ENCODE measurements at regions not wholly inside any gene's neighbourhood (a gene's known extent, or its start where the extent isn't known, plus 50 kb on each side); places are given as distances from the start of the nearest gene placed in this dataset.

DNA sequence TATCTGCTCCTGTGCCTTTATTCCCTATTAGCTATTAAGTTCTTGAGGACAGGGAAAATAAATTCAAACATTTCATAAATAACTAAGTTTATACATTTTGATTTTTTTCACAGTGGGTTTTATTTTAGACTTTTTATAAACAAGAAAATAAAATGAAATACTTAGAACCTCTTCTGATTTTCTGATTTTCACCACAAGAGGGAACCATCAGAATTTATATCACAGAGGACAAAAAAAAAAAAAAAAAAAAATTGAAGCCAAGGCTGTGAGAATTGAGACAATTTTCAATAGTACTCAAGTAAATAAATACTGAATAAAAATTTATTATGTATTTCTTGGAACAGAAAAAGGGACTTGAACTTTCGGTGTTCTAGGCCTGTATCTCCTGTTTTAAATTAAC is 288.1 kb downstream of the SH3BGRL start:
- H3K36me3 ChIP-seq (ENCODE audit: insufficient read depth, low read length), result no peaks in the 10 kb centered on the region
- no peaks in the 10 kb centered on the region for H3K4me1 ChIP-seq (ENCODE audit: insufficient read depth, low read length)
- no peak overlapping the region for H3K9ac ChIP-seq (ENCODE audit: low read depth, low read length)
- H3K9me3 ChIP-seq (ENCODE audit: control insufficient read depth, insufficient read depth, low read length), result no peaks in the 10 kb centered on the region

DNA sequence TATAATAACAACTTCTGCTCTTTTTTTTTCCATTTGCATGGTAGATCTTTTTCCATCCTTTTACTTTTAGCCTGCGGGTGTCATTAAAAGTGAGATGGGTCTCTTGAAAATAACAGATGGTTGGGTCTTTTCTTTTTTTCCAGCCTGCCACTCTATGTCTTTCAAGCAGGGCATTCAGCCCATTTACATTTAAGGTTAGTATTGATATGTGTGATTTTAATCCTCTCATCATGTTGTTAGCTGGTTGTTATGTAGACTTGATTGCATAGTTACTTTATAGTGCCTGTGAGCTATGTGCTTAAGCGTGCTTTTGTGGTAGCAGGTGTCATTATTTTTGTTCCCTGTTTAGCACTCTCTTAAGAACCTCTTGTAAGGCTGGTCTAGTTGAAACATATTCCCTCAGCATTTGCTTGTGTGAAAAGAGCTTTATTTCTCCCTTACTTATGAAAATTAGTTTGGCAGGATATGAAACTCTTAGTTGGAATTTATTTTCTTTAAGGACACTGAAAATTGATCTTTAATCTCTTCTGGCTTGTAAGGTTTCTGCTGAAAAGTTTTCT is 326.1 kb downstream of the SH3BGRL start:
- Histone ChIP-seq H3K4me1 (ENCODE audit: insufficient read depth, low read length) (no peaks in the 10 kb centered on the region), H3K9me3 (ENCODE audit: control insufficient read depth, insufficient read depth, low read length) (no peaks in the 10 kb centered on the region; the same call in 1 of the 2 replicates), H3K36me3 (ENCODE audit: insufficient read depth, low read length) (no peaks in the 10 kb centered on the region), H3K9ac (ENCODE audit: low read depth, low read length) (no peak overlapping the region)

DNA sequence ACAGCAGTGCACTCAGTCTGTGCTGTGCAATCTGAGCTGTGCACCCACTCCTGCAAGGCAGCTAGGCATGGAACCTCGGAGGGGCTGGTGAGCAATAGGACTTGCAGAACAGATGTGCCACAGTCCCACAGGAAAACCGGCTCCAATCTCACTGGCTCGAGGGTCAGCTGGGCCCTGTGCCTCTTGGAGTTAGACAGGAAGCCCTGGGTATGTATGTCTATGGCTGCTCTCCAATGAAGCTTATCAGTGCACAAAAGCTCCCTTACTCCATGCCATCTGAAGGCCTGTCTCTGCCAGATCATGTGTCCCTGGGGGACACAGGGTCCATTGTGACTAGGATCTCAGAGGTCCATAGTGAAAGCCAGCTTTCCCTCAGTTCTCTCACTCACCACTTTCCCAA is 335.8 kb downstream of the SH3BGRL start:
- Histone ChIP-seq H3K36me3 (ENCODE audit: insufficient read depth, low read length) (no peaks in the 10 kb centered on the region), H3K9ac (ENCODE audit: low read depth, low read length) (no peak overlapping the region), H3K4me1 (ENCODE audit: insufficient read depth, low read length) (no peaks in the 10 kb centered on the region), H3K9me3 (ENCODE audit: control insufficient read depth, insufficient read depth, low read length) (peaks cover 4% of the 10 kb centered on the region; the same call in 1 of the 2 replicates)

DNA sequence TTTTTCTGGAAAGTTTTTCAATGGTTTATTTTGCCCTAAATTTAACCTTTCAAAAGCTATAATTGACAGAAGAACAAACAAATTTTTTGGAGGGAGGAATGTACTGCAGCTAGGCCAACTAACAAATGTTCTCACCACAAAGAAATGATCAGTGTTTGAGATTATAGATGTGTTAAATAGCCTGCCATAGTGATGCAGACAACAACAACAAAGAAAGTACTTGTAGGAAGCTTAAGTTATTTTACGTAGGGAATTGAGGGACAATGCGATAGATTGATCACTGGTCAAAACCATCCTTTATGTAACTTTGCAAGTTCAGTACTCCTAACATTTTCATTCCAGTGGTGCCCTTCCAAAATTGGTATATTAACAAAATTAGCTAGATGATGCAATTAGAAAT is 340.4 kb downstream of the SH3BGRL start:
- Histone ChIP-seq H3K9ac (ENCODE audit: low read depth, low read length) (no peak overlapping the region), H3K9me3 (ENCODE audit: control insufficient read depth, insufficient read depth, low read length) (peaks cover 7% of the 10 kb centered on the region; the same call in 1 of the 2 replicates), H3K4me1 (ENCODE audit: insufficient read depth, low read length) (no peaks in the 10 kb centered on the region), H3K36me3 (ENCODE audit: insufficient read depth, low read length) (no peaks in the 10 kb centered on the region)

DNA sequence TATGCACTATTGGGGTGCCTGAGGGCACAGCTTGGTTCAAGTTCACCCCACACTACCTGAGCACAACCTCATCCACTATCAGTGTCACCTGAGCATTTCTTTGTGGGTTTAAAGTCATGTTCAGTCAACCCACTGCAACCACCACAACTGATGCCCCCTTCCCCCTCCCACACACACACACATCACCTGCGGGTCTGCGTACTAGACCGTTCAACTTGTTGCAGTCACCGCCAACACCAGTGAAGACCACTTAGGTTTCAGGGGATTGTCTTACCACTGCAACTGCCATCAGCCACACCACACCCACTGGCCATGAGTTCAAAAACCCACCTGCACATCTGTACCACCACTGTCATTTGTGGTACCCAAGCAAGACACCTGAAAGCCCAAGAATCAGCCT is 355.0 kb downstream of the SH3BGRL start:
- Histone ChIP-seq H3K9me3 (ENCODE audit: control insufficient read depth, insufficient read depth, low read length) (no peaks in the 10 kb centered on the region), H3K36me3 (ENCODE audit: insufficient read depth, low read length) (no peaks in the 10 kb centered on the region), H3K4me1 (ENCODE audit: insufficient read depth, low read length) (no peaks in the 10 kb centered on the region), H3K9ac (ENCODE audit: low read depth, low read length) (no peak overlapping the region)

DNA sequence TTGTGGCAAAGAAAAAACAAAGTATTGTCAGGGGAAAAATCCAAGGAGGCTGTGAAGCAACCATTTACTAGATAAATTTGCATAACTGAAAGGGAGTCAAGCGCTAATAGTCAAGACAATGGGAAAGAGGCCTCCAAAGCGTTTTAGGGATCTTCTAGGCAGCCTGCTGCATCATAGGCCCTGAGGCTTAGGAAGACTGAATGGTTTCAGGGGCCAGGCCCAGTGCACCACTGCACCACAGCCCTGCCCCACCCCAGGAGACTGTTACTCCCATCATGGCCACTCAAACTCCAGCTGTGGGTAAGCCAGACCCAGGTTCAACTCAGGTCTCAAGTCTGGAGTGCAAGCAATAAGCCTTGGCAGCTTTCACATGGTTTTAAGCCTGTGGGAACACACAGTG is 362.9 kb downstream of the SH3BGRL start:
- Histone ChIP-seq H3K9me3 (ENCODE audit: control insufficient read depth, insufficient read depth, low read length) (no peaks in the 10 kb centered on the region), H3K4me1 (ENCODE audit: insufficient read depth, low read length) (0 out of 2 replicates have a peak, but pooled peaks cover 9% of the 10 kb centered on the region), H3K36me3 (ENCODE audit: insufficient read depth, low read length) (no peaks in the 10 kb centered on the region), H3K9ac (ENCODE audit: low read depth, low read length) (peak overlapping the region; percentile 16; the same call in 1 of the 2 replicates)

DNA sequence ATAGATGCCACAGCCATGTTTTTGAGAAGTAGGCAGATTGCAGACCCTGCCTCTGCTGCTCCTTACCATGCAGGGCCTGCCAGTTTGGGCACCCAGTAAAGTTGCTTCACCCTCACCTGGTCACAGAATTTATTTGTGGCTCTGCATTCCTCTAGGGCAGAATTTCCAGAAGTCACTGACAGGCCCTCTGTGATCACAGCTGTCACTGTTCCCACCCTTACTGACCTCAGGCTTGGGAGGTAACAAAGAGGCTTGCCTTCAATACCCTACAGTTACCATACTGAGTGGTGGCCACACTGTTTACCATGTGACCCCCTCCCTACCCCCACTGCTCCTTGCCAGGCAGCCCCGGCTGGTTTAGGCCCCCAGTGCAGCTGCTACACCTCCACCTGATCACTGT is 375.1 kb downstream of the SH3BGRL start:
- no peaks in the 10 kb centered on the region for H3K4me1 ChIP-seq (ENCODE audit: insufficient read depth, low read length)

DNA sequence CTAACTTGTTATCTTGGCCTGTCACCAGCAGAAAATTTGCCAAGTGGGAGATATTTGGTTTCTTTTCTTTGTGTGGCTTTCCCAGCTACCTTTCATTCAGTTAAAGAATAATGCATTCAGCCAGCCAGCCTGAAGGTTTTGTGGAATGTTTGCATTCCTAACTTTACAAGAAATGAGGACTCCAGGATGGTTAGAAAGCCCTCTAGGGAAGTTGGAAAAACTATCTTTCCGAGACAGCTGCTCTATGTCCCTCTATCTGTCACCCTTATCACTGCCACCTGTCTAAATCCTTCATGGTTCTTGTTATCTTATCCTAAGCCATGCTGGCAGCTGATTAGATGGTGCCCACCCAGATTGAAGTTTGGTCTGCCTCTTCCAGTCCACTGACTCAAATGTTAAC is 384.2 kb downstream of the SH3BGRL start:
- no peaks in the 10 kb centered on the region for H3K9me3 ChIP-seq (ENCODE audit: control insufficient read depth, insufficient read depth, low read length)
- no peaks in the 10 kb centered on the region for H3K4me1 ChIP-seq (ENCODE audit: insufficient read depth, low read length)
- H3K36me3 ChIP-seq (ENCODE audit: insufficient read depth, low read length), result no peaks in the 10 kb centered on the region
- no peak overlapping the region for H3K9ac ChIP-seq (ENCODE audit: low read depth, low read length)

More for the DNA sequence above, 375.1 kb downstream of the SH3BGRL start:
- Histone ChIP-seq H3K36me3 (ENCODE audit: insufficient read depth, low read length) (no peaks in the 10 kb centered on the region), H3K9ac (ENCODE audit: low read depth, low read length) (no peak overlapping the region), H3K9me3 (ENCODE audit: control insufficient read depth, insufficient read depth, low read length) (no peaks in the 10 kb centered on the region)

DNA sequence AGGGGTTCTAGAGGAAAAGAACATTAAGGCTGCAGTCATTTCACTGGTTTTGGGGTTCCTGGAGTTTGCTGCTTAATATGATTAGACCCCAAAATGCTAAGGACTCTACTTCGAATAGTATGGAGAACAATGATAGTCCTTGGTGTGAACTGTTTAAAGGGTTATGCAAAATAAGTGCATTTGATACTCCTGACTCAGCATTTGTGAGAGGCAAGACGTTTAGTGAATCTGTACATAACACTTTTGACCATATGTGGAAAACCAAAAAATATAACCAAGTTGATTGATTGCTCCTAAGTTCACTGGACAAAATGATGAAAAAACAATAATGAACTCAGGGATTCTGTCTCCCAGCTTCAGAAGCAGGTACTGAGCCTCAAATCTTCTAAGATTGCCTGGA is 414.1 kb downstream of the SH3BGRL start:
- Histone ChIP-seq H3K9ac (ENCODE audit: low read depth, low read length) (no peak overlapping the region), H3K4me1 (ENCODE audit: insufficient read depth, low read length) (no peaks in the 10 kb centered on the region), H3K9me3 (ENCODE audit: control insufficient read depth, insufficient read depth, low read length) (no peaks in the 10 kb centered on the region), H3K36me3 (ENCODE audit: insufficient read depth, low read length) (no peaks in the 10 kb centered on the region)

DNA sequence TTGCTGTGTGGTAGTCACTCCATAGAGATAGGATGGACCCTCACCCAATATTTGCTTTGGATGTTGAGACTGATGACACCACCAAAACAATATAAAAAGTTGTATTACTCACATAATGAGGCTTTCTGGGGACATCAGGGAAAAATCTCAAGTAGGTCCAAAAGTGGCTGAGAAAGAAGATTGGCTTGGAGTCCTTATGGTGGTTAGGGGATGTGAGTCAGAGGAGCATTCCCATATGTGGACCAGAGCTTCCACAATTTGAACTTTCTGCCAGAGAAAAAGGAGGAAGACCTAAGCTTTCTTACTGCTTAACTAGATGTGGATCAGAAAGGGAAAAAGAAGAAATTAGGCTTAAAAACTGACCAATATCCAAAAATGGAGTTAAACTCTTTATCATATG is 460.5 kb downstream of the SH3BGRL start:
- no peaks in the 10 kb centered on the region for H3K9me3 ChIP-seq (ENCODE audit: control insufficient read depth, insufficient read depth, low read length)

DNA sequence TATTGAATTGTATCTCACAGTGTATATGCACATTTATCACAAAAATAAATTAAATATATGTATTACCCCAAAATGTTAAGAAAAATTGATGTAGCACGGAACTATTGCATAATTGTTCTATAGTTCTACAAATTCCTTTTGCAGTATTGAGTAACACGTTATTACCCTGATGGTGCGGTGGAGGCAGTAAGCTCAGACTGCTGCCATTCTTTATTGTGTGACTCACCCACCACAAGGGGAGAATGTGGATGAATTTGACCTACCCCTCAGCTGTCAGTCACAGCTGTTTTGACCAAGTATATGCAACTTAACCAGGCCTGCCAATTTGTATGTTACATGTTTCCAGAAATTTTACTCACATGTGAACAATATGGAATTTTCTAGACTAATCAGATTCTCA is 506.6 kb downstream of the SH3BGRL start:
- no peak overlapping the region for H3K9ac ChIP-seq (ENCODE audit: low read depth, low read length)
- no peaks in the 10 kb centered on the region for H3K4me1 ChIP-seq (ENCODE audit: insufficient read depth, low read length)
- H3K9me3 ChIP-seq (ENCODE audit: control insufficient read depth, insufficient read depth, low read length), result no peaks in the 10 kb centered on the region
- no peaks in the 10 kb centered on the region for H3K36me3 ChIP-seq (ENCODE audit: insufficient read depth, low read length)

More for the DNA sequence above, 460.5 kb downstream of the SH3BGRL start:
- Histone ChIP-seq H3K4me1 (ENCODE audit: insufficient read depth, low read length) (no peaks in the 10 kb centered on the region), H3K9ac (ENCODE audit: low read depth, low read length) (no peak overlapping the region), H3K36me3 (ENCODE audit: insufficient read depth, low read length) (no peaks in the 10 kb centered on the region)

DNA sequence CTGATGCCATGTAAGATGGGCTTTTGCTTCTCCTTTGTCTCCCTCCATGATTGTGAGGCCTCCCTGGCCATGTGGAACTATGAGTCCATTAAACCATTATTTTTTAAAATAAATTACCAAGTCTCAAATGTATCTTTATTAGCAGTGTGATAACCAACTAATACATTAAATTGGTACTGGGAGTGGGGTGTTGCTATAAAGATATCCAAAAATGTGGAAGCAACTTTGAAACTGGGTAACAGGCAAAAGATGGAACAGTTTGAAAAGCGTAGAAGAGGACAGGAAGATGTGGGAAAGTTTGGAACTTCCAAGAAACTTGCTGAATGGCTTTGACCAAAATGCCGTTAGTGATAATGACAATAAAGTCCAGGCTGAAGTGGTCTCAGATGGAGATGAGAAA is 526.7 kb downstream of the SH3BGRL start:
- H3K9me3 ChIP-seq (ENCODE audit: control insufficient read depth, insufficient read depth, low read length), result peaks cover 10% of the 10 kb centered on the region; the same call in 1 of the 2 replicates
- H3K36me3 ChIP-seq (ENCODE audit: insufficient read depth, low read length), result no peaks in the 10 kb centered on the region
- H3K9ac ChIP-seq (ENCODE audit: low read depth, low read length), result no peak overlapping the region
- no peaks in the 10 kb centered on the region for H3K4me1 ChIP-seq (ENCODE audit: insufficient read depth, low read length)

DNA sequence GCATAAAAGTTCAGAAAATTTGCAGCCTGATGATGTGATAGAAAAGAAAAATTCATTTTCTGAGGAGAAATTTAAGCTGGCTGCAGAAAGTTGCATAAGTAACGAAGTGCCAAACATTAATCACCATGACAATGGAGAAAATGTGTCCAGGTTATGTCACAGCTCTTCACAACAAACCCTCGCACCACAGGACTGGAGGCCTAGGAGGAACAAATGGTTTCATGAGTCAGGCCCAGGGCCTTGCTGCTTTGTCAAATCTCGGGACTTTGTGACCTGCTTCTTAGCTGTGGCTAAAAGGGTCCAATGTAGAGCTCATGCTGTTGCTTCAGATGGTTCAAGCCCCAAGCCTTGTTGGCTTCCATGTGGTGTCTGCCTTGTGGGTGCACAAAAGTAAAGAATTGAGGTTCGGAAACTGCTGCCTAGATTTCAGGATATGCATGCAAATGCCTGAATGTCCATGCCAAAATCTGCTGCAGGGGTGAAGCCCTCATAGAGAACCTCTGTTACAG is 527.4 kb downstream of the SH3BGRL start:
- no peak overlapping the region for H3K9ac ChIP-seq (ENCODE audit: low read depth, low read length)
- no peaks in the 10 kb centered on the region for H3K36me3 ChIP-seq (ENCODE audit: insufficient read depth, low read length)
- no peaks in the 10 kb centered on the region for H3K4me1 ChIP-seq (ENCODE audit: insufficient read depth, low read length)
- peaks cover 10% of the 10 kb centered on the region; the same call in 1 of the 2 replicates for H3K9me3 ChIP-seq (ENCODE audit: control insufficient read depth, insufficient read depth, low read length)

DNA sequence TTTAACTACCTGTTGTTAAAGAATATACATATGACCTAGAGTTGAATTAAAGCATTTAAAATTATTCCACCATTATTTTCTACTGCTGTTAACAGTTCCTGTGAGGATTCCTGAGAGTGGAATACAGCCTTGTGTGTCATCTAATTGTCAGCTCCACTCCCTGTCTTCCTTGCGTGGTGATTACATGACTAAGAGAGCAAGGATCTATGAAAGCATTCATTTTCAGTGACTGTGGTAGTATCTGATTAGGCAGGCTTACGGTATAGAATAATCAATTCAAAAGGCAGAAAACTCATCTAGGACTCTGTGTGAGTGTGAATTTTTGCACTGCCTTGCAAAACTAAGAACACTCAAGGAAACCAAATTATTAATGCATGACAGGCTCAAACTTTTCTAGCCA is 577.8 kb downstream of the SH3BGRL start:
- H3K9me3 ChIP-seq (ENCODE audit: control insufficient read depth, insufficient read depth, low read length), result no peaks in the 10 kb centered on the region
- no peaks in the 10 kb centered on the region for H3K4me1 ChIP-seq (ENCODE audit: insufficient read depth, low read length)
- no peak overlapping the region for H3K9ac ChIP-seq (ENCODE audit: low read depth, low read length)
- H3K36me3 ChIP-seq (ENCODE audit: insufficient read depth, low read length), result no peaks in the 10 kb centered on the region

DNA sequence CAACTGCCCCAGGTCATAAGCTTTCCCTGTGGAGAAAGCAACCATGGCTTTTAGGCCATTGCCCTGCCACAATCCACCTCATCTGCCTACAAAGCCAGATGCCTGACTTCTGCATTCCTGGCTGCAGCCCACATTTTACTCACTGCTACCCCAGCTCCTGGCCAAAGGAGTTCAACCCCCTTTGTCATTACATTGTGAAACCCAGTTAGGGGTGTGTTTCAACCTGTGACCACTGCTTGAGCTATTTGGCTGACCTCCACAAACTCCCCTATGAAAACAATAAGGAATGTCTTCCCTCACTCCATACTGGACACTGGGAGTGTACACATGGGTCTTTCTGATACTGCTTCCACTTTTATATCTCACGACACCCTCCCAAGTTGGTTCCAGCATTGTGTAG is 589.2 kb downstream of the SH3BGRL start:
- Histone ChIP-seq H3K36me3 (ENCODE audit: insufficient read depth, low read length) (no peaks in the 10 kb centered on the region), H3K4me1 (ENCODE audit: insufficient read depth, low read length) (no peaks in the 10 kb centered on the region), H3K9ac (ENCODE audit: low read depth, low read length) (no peak overlapping the region), H3K9me3 (ENCODE audit: control insufficient read depth, insufficient read depth, low read length) (no peaks in the 10 kb centered on the region)

Measured in ES-I3 (cell line).